GM19035 (cell line): ENCODE measurements at regions not wholly inside any gene's neighbourhood (a gene's known extent, or its start where the extent isn't known, plus 50 kb on each side); places are given as distances from the start of the nearest gene placed in this dataset.

Experiments used
- ATAC-seq: cut with Tn5 transposase; IDR thresholded peaks from one replicate; pipeline ENCODE4 v1.9.1; 2021; ENCODE audit not compliant: unreplicated experiment

DNA sequence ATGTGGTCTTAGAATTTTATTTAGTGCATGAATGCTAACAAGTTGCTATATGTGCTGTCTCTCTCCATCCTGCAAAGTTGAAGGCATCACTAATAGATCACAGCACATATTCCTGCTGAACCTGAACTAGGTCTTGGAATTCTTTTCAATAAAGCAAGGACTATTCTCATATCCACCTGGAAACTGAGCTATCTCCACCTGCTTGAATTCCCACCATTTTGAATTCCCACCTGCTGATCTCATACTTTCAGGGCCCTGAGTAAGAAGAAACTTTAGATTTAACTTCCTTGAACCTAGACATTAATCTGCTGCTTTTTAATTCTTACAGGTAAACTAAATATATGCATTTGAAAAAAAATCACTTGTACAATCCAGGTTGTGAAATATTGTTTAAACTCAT lies 445.3 kb upstream of the CCL2 start:
- no peak for ATAC-seq

DNA sequence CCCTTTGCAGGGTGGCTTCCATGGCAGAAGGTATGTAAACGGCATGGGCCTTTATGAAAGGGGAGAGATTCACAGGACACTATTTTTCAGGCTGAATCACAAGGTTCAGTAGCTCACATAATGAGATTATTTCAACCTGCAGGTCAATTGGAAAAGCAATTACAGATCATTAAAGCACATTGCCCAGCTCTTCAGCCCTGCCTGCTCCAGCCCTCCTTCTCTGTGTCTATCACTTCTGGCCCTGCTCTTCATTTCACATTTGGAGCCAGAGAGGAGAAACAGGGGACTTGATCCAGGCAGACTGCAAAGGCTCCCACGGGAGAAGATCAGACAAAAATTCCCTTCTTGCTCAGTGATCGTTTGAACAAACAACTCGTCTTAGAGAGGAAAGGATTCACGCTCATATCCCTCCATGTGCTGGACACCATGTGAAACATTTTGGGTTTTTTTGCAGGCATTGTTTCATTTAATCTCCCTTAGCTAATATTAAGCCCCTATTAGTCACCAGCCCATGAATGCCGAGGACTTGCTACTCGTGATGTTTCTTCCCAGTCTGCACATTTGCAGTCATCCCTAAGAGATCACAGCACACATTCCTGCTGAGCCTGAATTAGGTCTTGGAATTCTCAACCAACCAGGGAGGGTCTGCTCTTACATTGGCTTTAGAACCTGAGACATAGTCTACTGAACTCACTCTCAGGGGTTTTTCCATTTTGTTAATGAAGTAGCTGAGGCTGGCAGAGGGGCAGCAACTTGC lies 443.9 kb upstream of the CCL2 start:
- no peak for ATAC-seq

DNA sequence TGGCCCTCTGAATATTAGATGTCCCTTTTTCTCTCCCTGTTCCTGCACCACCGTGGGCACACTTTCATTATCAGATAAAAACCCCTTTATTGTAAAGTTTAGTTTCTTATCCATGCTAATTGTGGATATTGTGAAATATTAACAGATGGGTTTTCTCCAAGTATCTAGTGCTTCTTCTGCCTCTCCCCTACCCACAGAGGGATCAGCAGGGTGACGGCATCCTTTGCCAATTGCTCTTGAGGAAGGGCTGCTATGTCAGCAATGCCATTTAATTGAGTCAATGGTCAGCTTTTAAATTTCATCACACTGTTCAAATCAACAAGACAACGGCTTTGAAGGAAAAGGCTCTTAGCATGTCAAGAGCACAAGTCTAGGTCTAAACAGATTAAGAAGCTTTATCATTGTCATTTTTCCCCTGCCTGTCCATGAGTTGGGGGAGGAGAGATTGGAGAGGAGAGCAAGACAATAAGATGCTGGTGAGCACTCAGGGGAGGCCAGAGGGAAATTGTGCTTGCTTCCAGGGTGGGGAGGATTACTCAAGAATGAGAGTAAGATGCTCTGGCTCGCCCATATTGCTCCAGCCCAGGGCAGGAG lies 443.0 kb upstream of the CCL2 start:
- ATAC-seq = no peak

DNA sequence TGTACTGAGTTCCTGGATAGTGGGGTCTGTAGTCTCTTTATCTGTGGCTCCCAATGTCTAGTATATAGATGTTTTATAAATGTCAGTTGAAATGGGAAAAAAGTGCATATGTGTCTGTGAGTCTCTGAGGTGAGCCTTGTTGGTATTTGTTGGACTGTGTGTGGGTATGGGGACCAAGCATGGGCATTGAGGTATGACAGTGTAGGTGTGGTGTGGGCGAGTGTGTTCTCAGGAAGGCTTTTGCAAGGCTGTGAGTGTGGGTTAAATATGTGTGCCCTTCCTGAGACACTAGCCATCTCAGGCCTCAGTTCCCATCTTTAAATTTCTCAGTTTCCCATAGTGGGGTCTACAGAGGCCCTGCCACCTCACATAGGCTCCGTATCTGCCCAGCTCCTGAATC lies 440.2 kb upstream of the CCL2 start:
- no peak for ATAC-seq

DNA sequence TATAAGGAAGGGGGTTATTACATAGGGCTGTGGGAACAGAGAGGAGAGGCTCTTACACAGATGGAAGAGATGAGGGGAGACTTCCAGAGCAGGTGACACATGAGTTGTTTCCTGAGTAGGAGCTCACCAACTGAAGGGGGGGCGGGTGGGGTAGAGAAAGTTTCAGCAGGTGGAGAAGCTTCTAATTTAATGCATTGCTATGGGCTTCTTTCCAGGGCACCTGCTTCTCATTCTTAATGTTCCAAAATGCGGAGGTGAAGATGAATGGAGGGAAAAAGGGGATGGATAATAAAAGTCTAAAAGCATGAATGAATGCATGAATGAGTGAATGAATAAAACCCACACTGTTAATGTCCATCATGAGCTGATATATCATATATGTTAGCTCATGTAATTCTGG lies 439.0 kb upstream of the CCL2 start:
- ATAC-seq = no peak

DNA sequence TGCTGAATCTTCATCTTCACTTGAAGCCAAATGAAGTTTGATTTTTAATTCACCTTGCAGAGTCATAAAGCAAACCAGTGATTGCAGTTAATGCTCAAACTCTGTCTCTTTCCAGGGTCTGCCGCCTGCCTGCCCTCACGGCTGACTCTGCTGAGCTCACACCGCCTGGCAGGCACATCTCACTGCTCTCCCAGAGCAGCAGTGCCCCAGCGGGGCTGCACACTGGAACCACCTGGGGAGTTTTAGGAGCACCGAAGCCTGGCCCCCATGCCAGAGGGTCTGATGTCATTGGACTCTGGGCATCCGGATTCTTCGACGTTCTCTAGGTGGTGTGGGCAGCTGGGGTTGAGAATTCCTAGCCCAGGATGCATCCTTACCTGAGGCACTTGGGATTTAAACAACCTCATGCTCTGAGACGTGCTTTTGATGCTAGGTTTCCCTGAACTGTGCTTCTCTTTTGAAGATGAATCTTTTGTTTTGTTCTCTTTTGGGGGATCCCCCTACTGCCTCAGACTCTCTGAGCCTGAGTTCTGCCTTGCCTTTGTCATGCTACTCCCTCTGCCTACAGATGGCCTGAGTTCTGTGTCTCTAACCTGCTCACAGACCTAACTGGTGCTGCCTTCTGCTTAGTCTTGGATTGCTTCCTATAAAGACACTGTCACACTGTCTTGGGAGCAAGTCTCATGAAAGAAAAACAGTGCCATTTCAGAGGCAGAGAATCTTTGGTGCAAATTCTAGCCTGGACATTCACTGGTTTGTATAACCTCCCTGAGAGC lies 438.1 kb upstream of the CCL2 start:
- ATAC-seq = no peak

DNA sequence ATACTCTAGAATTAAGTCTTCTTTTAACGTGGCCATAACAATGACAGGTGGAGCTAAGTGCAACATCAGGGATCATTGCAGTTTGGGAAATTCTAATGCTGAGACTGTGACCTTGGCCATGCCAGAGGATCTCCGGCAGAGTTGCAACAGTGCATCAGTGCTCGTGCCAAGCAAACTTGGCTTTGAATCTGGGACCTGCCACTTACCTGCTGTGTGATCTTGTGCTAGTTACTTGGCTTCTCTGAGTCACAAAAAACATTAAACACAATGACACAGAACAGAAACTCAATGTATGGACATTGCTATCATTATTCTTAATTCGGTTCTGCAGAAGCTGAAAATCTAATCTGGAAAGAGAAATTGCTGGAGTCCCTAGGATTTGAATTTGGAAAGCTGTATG lies 435.5 kb upstream of the CCL2 start:
- ATAC-seq = no peak

DNA sequence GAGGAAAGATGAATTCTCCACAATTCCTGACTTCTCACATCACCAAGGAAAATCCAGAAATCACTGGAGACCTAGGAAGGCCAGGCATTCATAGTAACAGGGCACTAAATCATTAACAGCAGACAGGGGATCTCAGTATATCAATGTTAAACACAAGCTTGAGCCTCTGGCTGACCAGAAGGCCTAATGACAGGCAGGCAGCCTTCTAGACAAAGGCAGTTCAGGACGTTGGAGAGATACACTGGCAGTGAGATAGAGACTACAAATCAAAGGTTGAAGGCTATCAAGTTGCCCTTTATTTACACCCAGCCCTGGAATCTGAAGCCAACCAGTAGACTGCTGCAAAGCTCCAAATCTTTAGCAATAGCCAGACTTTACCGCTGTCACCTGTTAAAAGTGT lies 422.8 kb upstream of the CCL2 start:
- ATAC-seq = no peak

DNA sequence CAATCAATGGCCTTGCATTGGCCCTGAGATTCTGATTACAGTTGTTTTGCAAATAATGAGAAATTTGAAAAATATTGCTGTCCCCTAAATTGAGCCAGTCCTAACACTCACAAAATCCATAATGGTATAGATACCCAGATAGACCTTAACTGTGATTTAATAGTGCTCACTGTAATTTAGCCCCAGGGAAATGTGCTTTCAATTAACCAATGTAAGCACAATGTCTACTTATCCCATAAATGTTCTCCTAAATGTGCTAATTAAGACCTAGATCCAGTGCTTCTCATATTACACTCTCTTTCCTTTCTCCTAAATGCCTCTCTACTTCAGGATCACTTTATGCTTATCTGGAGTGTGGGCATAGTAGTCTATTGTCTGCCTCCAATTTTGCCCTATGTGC lies 417.8 kb upstream of the CCL2 start:
- no peak for ATAC-seq

DNA sequence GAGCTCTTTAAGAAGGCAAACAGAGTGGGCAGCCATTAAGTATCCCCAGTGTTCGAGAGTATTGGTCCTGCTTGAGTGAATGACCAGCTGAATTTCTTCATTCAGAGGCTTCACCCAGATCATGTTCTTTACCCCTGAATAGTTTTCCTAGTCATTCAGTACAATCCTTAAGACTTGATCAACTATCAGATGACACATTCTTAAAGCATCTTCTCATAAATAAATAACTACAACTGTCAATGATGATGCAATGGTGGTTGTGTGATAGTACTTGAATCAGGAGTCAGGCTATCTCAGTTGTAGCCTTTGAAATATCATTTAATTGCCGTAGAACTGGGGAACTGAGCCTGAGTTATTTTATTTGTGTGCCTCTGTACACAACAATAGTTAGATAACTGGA lies 416.8 kb upstream of the CCL2 start:
- no peak for ATAC-seq

DNA sequence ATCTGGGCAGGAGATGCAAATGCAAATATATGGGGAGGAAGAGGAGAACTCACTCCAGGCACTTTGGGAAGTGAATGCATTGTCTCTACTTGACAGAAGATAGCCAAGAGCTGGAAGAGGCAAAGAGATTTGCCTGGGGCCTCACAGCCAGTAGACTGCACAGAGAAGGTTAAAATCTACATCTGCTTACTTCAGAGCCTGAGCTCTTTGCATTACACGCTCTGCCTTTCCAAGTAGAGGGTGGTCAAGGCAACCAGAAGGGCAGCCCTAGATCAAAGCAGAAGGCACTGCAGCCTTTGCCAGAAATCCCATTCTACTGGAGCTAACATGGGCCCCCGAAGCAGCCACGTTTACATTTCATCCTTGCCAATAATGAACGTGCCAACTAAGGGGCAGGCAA lies 407.2 kb upstream of the CCL2 start:
- ATAC-seq = no peak

DNA sequence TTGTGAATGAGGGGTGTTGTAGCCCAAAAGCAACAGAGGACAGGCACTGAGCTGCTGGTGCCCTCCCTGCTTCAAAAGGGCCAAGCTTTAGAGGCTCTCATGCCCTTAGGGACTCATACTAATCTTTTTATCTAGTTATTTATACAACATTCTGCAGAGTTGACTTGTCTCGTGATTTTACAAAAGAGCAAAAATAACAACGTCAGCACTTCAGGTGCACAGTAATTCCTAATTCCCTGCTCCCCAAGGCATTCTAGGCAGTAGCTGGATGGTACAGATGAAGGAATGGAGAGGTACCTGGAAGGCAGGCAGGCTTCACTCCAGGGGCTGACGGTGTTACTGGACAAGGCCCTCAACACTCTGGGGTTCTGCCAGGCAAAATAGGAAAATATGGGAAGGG lies 406.7 kb upstream of the CCL2 start:
- no peak for ATAC-seq

DNA sequence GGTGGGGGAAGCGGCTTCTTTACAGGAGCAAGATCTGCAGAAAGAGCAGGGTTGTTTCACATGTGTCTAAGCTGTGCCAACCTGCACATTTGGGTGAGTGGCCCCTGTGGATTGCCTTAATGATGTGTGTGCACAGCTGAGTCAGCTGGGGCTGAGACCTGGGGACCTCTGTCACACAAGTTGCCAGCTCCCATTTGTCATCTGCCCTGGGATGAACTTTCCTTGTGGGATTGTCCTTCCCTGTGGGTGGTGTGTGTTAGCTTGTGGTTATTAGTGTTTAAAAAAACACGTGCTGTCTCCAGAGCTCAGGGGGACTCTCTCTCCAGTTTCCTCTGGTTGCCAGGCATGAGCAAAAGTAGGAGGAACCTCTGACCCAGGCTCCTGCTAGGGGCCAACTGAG lies 400.5 kb upstream of the CCL2 start:
- no peak for ATAC-seq

DNA sequence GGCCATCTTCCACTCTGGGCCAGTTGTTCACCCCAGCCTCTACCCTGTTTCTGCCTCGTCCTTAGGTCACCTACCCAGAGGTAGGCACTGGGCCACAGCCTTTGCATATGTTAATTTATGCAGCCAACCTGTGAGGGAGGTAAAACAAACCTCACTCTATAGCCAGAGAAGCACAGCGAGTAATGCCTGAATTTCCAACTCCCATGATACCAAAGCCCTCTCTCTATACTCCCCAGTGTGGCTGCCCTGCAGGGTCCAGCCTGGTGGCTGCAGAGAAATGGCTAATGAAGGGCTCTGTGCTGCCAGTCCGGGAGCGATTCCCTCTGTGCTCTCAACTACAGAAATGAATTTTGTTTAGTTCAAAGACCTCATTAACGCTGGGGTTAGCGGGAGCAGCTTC lies 397.0 kb upstream of the CCL2 start:
- ATAC-seq = no peak

DNA sequence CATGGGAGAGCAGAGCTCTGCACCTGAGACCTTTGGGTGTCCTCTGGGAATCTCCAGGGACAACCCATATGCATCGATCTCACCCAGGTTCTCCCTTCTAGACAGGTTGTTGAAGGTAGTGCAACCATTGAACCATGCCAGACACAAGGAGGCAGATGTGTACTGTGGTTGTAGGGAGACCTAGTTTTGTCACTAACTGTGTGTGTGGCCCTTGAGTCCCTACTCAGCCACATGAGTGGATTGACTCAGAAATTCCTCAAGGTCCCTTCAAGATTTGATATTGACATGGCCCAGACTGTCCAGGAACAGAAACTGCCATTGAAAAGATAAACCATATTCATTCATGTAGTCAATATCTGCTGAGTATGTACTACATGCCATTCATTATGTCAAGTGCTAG lies 396.4 kb upstream of the CCL2 start:
- no peak for ATAC-seq

DNA sequence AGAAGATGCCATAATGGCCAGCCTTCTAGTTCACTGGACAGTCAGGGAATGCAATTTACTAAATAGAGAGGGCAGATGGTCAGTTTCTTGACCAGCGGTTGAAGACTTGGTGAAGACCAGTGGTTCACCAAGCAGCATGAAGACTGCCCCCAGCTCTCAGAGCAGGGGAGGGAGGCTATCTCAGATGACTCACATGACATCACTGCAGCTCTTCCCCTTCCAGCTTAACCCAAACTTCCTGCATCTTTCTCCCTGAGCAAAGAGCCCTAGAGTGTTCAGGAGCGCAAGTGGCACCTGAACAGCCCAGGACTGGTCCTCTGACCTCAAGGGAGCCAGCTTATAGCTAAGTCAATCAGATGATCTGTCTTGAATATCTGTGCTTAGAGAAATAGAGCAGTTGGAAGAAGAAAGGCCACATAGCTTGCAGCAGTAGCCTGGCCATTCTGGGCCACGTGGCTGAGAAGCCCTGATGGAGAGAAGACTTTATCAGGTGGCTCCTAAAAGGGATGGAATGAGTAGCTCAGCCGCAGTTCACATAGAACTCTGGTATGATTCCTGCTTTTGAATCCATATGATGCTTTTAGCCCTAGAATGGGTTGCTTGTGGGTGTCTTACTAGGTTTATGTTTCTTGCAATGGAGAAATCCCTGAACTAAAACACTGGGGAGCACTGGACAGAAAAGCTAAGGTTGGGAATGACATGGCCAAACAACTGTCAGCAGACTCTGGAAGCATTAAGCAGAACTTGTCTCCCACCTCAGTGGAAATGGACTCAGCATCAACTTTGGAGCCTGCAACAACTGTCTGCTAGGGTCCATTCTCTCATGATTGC lies 392.1 kb upstream of the CCL2 start:
- ATAC-seq = no peak

DNA sequence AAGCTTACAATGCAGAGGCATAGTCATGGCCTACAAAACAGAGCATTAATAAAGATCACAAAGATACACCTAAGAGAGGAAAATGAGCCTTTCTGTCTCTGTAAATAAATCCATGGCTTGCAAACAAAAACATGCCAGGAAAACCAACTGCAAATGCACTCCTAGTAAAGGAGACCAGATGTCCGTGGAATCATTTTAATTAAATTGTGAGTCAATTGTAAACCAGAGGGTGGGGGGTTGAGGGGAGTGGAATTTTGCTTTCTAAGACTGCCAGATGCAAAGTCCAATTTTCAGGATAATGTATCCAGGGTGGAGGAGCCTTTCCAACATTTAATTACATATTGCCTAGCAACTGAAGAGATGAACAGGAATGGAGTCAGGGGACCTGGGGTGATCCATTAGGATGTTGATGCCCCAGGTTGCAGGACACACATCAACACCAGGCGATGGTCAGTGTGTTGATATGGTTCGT lies 390.3 kb upstream of the CCL2 start:
- no peak for ATAC-seq

DNA sequence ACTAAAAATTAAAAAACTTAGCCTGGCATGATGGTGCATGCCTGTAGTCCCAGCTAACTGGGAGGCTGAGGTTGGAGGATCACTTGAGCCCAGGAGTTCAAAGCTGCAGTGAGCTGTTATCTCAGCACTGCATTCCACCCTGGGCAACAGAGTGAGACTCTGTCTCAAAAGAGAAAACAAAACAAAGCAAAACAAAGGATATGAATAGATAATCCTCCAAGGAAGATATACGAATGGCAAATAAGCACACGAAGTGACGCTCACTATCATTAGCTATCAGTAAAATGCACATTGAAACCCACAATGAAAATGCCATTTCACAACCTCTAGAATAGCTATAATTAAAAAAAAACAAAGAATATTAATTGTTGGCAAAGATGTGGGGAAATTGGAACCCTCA lies 386.2 kb upstream of the CCL2 start:
- ATAC-seq = no peak

DNA sequence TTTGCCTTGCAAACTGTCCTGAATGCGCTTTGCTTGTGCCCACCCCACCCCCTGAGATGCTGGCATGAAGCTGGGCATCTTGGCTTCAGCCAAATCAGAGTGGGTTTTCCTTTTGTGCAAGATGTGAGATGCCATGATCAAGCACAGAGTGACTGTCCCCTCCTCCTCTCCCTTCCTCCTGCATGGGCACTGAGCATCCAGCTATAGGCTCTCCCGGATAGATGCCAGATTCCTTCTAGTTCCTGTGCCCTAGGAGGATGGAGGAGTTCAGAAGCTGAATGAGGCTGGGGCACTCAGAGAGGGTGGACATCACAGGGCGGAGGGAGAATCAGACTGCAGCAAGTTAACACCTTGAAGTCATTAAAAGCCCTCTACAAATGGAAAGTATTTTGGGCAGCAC lies 384.1 kb upstream of the CCL2 start:
- no peak for ATAC-seq

DNA sequence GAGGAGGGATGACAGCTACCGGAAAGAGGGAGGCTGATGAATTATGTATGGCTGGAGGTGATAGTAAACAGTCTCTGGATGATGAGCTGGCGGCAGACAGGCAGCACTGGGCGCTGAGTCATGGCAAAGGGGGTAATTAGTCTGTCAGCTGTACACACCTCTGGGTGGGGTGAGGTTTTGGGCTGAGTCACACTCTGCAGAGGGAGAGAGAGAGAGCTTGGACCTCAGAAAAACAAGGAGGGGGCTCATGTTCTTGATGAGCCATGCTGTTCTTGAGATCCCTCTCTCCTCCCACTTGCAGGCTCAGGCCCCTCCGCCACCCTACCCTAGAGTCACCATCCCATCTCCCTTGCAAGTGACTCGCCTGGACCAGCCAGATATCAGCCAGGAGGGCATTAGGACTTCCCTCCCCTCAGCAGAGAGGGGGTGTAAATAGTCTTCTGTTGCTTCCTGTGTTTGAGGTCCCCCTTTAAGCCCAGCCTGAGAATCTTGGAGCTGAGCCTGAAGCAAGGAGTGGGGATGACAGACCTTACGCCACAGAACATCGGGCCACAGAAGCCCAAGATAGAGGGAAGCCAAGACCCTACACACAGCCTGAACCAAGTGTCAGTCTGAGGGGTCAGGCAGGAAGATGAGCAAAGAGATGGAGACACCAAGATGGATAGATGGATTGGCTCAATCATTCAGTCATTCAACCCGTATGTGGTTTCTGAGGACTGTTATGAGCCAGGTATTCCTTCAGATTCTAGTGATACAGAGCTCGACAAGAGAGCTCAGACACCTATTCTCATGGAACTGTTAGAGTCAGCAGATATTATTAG lies 383.2 kb upstream of the CCL2 start:
- no peak for ATAC-seq
